CD4-positive, alpha-beta T cell treated with Interleukin-6 at 100 ng/mL for 8 hours (primary cell): ENCODE measurements at regions not wholly inside any gene's neighbourhood (a gene's known extent, or its start where the extent isn't known, plus 50 kb on each side); places are given as distances from the start of the nearest gene placed in this dataset.
"Not testable (repeated sequence)": the region's sequence is repeated elsewhere in the genome, so short reads cannot be mapped to it uniquely, and the experiment has no call there.

Experiments
- DNase-seq: peaks from one replicate; pipeline ENCODE4 v3.0.0-alpha.2; 2020; ENCODE audit warnings: mixed read lengths, low spot score

DNA sequence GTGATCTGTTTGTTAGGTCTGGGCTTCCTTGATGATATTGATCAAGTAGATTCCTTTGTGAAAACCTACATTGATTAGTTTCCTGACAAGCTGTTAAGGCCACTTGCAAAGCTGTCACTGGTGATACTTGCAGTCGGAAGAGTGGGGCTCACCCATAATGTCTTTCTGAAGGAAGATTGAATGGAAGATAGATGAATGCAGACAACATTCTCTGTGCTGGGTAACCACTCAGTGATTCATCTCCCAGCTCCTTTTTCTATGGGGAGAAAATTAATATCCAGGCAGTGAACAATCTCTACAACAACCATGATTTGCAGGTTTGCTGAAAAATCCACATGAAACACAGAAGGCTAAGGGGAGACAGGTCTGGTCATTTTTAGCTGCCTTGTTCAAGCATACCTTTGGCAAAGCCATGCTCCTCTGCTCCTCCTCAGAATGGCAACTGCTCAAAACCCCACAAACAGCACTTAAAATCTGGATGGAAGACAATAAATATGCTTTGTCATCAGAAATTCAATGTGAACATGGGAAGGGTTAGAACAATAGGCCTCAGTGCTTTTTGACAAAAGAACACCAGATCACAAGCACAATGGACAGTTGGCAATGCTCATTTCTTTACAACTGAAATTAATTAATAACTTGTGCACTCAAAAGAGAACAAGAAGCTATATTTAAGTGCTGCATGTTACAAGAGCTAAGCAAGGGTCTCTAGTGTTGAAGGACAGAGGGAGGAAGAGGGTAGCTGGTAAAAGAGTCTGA lies 495.4 kb downstream of the TOX3 start:
- DNase-seq, result no peak

DNA sequence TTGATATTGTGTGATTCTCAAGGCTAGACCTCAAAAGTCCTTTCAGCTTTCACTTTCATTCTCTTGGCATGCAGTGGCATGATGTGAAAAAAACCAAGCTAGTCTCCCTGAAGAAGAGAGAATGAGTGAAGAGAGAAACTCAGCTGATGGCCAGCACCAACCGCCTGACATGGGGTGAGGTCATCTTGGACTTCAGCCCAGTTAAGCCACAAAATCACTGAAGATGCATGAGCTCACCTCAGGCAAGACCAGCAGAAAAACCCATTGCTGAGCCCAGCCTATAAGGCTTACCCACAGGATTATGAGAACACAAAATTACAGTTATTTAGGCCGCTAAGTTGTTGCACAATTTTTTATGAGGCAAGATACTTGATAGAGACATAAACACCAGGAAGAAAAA lies 496.5 kb downstream of the TOX3 start:
- DNase-seq, result no peak

DNA sequence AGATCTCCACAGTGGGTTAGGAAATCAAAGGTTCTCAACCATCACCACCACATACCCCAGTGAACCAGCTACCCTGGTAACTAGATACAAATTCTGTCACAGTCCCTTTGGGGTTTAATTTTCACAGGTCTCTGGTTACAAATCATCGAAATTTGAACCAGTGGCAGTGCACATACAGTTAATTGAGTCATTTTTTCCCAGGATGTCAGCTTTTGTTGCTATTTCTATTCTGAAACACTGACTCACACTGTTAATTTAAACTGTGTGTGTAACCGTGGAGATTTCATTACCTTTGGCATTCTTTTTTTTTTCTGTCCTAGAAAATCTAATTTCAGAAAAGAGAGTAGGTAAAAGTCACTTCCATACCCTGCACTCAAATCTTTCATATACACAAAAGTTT lies 511.5 kb downstream of the TOX3 start:
- no peak for DNase-seq

DNA sequence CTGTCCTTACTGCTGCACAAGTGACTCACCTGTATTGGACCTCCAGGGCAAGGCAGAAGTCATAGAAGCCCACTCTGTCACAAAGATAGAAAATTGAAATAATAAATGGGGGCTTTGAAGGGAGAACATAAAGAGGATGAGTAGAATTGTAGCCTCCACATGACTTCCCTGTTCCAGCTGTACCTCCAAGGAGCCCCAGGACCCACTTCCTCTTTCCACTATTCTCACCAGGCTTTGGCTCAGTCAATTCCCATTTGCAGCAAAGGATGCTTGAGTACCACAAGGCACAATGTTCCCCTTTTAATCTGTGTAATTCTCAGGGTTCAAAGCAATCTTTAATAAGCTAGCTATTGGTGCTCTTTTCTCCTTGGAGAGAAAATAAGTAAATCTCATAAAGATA lies 512.1 kb downstream of the TOX3 start:
- DNase-seq, result no peak

DNA sequence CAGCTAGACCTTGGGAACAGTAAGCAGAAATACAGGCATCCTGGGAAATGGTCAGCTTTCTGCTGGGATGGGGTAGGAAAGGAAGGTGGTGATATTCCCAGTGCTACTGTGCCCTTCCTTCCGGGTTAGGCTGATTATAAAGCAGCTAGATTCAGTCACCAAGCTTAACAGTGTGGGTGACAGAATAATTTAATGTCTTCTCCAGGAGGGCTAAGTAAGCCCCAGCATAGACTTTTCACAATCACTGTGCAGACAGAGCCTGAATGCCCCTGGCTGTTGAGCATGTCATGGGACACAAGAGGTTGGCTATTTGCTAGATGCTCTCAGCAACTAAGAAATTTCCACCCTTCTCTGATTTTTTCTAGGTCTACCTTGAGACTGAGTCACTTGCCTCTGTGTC lies 513.0 kb downstream of the TOX3 start:
- DNase-seq, result no peak

DNA sequence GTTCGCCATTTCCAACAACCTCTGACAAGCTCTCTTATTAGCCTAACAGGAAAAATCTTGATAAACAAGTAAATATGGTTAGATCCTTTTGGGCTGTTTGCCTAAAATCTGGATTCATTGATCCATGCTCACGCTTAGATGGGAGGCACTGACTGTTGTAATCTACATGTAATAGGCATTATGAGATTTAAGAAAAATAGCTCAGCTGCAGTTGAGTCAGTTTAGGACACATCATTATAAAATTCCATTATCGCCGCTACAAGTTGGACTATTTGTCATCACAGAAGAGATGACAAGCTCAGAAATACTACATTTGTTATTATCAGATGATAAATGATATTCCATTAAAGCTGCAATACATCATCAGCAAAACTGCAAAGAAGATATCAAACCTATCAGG lies 524.0 kb downstream of the TOX3 start:
- DNase-seq, result no peak

DNA sequence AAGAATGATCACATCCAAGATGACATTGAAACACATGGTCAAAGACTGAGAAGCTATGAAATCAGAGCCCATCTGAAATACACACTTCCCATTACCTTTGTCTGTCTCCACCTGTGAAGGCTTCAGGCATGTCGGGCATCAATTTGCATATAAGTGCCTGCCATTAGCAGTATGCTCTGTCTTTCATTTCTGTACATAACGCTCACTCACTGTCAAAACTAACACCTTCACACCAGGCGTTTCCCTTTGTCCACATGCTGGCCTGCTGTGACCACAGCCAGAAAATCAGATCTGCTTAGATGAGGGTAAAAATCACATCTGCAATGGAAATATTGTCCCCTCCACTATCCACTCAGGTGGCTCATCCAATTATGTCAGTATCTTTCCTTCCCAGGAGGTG lies 524.8 kb downstream of the TOX3 start:
- no peak for DNase-seq

DNA sequence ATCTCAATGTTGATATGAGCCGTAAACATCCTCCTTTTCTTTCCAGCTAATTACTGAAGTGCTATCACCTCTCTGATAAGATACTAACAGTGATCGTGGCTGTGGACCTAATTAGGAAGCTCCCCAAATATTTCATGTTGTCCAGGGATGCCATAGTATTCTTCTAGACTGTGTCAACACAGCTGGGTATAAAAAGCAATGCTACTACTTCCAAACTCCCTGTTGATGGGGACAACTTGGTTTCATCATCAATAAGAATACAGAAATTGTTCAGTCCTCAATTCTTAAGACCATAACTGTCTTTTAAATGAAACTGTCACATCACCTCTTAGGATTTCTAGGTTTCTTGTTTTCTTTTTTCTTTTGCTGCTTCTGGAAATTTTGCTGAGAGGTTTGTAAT lies 530.6 kb downstream of the TOX3 start:
- no peak for DNase-seq

DNA sequence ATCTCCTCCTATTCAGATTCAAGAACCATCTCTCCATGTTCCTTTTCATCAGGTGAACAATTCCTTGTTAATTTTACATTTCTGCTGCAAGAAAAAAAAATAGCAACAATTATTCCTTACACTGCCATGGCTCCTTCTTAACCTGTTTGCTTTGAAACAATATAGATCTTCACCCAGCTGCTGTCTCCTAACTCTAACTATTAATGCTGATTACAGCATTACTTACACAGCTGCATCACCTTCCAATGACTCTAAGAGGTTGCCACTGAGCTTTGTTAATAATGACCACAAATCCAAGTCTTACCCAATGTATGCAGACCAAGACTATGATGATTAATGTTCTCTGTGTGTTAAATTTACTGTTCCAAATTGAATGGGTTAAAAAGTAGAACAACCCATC lies 541.4 kb downstream of the TOX3 start:
- DNase-seq, result no peak

DNA sequence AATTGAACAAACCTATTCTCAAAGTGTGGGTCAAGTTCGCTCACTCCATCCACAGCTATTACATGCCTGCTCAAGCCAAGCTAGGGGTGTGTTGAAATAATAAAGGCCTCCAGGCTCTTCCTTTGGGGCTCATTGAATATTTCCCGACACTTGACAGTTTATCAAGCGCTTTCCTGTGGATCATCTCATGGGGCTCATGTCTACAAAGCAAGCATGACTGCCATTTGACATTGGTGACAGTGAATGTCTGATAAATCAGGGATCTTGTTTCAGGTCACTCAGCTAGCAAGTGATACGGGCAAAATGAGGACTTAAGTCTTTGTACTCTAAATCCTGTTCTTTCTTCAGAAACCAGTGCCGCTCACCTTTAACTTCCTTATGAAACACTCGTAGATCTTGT lies 542.6 kb downstream of the TOX3 start:
- no peak for DNase-seq

DNA sequence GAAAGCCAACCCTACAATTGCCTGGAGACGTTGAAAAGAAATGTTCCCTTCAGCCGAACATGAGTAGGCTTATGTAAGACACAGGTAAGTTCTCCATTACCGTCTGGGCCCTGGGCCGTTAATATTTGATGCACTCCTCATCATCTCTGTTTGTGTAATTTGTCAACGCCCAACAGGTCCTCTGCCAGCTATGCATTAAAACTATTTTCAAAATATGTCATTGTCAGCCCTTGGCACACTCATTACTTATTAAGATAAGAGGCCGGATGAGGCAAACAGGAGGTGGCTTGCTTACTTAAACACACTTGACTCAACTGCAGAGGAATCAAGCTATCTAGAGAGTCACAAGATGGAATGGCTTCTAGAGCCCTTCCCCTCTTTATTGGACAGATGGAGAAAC lies 544.9 kb downstream of the TOX3 start:
- DNase-seq, result no peak

DNA sequence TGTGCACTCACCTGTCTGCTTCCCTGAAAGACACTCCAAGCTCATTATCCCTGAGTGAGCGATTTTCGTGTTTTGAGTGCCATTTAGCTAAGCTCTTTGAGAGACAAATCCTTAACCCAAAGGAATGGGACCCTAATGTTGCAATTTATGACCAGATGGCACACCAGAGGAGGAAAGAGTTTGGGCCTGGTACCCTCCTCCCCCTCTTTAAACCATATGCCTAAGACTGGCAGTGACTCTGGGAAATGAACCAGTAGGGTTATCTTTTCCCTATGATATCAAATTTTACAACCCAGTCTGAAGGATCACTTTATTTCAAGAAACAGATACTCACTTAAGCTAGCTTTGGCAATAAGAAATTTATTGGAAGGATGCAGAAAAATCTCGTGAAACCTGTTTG lies 550.4 kb downstream of the TOX3 start:
- no peak for DNase-seq

DNA sequence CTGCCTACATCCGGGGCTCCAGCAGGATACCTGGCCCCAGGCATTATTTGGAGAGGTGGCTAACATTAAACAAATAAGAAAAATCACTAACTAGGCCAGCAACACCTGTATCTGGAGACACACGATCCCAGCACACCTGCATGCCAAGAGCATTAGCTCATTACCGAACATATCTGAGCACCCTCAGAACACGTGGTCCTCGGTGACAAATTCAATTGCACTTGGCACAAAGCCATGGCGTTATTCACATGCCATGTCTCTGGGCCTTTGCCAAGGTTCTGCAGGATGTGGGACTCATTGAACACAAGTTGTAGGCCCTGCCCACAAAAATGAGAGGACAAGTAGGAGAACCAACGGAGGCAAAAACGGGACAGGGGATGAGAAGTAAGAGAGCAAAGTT lies 552.3 kb downstream of the TOX3 start:
- DNase-seq, result no peak

DNA sequence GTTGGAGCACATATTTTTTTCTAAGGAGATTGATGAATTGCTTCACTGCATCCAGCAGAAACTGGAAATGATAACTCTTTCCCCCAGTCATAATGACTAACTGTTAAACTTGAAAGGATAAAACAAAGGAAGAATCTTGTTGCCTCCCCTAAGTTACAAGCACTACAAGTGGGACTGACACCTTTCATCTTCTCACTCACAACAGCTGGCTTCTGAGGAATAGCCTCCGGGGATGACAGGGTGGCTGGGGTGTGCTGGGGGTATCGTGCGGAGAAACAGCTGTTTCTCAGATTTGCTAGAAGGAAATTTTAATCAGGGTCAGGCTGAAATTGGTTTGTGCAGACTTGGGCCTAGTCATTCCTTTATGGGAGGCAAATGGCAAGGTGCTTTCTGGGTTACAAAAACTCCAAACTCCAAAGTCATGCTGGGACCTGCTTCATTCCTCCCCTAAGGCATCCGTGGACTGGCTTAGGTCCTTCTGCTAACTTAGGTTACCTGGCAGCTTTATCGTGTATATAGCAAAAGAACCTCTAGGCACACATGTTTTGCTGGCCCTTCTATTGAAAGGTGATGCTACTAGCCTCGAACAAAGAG lies 557.2 kb downstream of the TOX3 start:
- DNase-seq, result no peak

DNA sequence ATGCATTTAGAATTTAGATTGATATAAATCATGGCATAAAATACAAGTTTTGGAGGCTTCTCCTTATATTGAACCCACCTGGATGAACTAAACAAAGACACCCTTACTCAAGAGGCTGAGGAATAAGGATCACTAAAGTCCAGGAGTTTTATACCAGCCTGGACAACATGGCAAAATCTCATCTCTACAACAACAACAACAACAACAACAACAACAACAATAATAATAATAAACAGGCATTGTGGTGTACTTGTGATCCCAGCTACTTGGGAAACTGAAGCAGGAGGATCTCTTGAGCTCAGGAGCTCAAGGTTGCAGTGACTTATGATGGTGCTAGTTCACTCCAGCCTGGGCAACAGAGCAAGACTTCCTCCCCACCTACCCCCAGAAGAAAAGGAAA lies 558.0 kb downstream of the TOX3 start:
- DNase-seq, result no peak

DNA sequence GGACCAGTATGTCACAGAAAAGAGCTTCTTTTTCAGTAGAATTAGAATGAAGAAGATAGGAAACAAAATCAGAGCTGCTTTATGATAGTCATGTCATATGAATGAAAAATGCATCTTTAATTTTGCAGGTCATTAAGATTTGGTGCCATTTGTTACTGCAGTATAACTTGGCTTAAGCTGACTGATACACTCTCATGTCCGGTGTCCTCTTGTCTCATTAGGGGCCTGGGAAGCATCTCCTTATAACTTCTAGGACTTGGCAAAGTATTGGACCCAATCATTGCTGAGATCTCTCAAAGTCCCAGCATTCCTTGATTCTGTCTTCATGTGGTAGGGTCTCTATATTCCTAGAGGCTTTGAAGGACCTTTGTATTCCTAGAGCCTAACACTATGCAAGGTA lies 559.4 kb downstream of the TOX3 start:
- DNase-seq, result no peak

DNA sequence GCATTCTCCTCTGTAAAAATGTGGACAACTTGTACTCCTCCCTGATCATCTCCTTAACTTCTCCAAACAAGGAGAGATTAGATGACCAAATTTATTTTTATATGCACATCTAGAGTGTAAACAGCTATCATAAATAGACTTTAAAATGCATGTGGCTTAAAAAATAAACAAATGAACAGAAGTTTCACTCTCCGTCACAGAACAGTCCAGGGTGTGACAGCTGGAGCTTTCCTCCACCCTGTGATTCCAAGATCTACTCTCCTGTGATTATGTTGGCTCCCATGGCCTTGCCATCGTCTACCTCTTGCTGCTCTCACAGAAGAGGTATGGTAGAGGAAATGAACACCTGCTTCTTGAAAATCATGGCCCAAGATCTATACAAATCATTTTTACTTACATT lies 560.2 kb downstream of the TOX3 start:
- DNase-seq, result no peak

DNA sequence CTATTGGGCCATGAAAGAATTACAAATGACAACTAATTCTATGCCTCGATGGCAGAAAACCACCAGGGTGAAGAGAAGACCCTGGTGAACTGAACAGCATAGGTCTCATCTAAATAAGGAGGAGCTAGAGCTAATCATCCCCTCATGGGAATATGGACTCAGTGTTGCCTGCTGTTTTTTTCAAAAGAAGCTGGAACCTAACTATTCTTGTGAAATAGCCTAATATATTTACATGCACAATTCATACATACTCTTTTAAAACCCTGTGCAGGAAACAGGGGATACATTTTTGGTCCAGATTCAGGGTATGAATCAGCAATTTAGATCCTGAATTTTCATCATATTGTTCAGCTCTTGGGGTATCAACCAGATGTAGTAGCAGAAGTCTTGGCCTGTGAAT lies 560.6 kb downstream of the TOX3 start:
- no peak for DNase-seq

DNA sequence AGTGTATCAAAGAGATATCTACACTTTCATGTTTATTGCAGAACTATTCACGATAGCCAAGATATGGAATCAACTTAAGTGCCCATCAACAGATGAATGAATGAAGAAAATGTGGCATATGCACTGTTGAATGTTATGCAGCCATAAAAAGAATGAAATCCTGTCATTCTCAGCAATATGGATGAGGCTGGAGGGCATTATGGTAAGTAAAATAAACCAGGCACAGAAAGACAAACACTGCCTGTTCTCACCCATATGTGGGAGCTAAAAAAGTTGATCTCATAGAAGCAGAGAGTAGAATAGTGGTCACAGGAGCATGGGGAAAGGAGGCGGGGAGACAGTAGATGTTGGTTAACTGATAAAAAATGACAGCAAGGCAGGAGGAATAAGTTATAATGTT lies 561.8 kb downstream of the TOX3 start:
- no peak for DNase-seq

DNA sequence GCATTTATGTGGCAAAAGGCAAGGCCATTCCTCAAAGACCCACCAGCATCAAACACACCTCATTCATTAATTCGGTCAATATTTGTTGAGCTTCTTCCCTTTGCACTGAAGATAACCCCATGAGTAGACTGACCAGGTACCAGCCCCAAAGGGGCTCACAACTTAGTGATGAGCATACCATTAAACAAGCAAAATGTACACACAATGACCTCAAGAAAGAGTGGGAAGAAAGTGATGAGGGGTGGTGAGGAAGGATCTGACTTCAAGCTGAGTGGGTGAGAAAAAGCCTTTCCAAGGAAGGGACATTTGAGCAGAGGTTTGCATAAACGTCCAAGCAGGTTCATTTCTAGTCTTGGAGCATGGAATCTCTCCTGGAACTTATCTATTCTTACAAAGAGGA lies 562.5 kb downstream of the TOX3 start:
- no peak for DNase-seq

DNA sequence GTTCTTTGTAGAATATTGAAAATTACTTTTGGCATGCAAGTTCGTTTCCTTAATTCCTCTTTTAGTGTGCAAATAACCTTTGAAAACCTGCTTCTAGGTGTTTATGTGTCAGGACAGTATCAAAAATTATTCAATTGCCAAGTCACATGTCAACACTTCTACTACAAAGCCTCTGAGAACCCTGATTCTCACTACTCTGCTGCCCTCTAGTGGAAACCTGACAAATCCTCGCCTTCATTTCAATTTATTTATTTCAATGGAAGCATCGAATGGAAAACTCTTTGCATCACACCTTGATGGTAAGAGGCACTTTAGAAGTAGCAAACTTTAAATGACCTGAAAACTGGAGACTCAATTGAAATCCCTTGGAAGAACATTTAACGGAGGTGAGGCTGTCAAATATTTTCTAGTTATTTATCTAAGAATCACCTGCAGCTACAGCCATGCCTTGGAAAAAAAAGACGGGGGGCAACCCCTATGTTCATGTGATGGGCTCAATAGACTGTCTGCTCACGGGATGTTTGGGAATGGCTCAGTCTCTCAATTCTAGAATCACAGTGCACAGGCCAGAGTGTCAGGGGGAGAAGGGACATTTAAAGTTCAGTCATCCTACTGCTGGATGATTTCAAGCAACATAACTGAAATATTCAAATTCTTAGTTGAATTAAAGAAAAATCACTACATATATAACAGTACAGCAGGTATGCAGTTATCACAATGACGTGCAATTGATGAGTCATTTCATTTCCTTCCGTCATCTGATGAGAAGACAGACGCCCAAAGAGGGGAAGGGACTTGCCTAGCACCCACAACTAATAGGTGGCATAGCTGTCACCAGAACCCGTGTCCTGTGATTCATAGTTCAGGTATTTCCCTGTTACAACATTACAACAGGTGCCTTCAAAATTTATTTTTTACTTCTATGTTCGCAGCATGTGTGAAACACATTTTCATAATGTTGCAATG lies 563.9 kb downstream of the TOX3 start:
- DNase-seq, result no peak

DNA sequence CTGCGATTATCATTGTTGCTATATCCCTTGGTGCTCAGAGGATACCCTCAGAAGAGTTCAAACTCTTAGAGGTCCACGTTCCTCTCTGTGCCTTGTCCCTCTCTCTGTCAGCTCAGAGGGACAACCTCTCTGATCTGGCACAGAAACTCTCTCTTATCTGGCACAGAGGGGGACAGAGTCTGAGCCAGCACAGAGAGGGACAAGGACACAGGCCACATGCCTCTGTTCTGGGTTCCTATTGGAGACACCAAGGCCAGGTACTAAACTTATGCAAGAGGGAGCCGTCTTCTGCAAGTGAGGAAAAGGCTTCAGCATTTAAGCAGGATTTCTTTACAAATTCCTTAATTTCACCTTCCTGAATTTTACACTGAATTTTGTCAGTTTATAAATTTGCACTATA lies 565.2 kb downstream of the TOX3 start:
- no peak for DNase-seq

DNA sequence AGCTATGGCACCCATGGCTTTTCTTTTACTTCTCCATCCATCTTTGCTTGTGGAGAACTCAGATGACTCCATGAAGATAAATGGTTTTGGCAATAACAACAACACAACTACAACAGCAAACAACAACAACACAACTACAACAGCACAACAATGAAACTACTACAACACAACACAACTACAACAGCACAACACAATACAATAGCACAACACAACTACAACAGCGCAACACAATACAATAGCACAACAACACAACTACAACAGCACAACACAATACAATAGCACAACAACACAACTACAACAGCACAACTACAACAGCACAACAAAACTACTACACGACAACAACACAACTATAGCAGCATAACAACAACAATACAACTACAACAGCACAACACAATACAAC lies 569.4 kb downstream of the TOX3 start:
- not testable (repeated sequence) for DNase-seq
